ENCODE measurements at regions not wholly inside any gene's neighbourhood (a gene's known extent, or its start where the extent isn't known, plus 50 kb on each side); places are given as distances from the start of the nearest gene placed in this dataset.

- no peak overlapping the region for H3K4me3 ChIP-seq (ENCODE audit: insufficient read depth, low read length)
- H3K9me3 ChIP-seq (ENCODE audit: low read depth, low read length) = no peaks in the 10 kb centered on the region
- DNase-seq (ENCODE audit: insufficient read length, low spot score, missing footprints) = no peak
- H3K27me3 ChIP-seq (ENCODE audit: insufficient read depth, low read length) = no peaks in the 10 kb centered on the region
- H3K27ac ChIP-seq (ENCODE audit: low read depth, low read length) = no peak overlapping the region
- H3K36me3 ChIP-seq (ENCODE audit: insufficient read depth, low read length) = no peaks in the 10 kb centered on the region
- H3K79me2 ChIP-seq (ENCODE audit: insufficient read depth, low read length) = peaks cover 1% of the 10 kb centered on the region
- H3K4me2 ChIP-seq (ENCODE audit: insufficient read depth, low read length) = no peak overlapping the region
- H4K20me1 ChIP-seq (ENCODE audit: insufficient read depth, low read length) = peaks cover 13% of the 10 kb centered on the region
- TF ChIP-seq CTCF (IDR thresholded peaks at IDR 0.05; ENCODE audit: extremely low read depth, low read depth, low read length) = no peak
- H3K4me1 ChIP-seq (ENCODE audit: insufficient read depth, low read length) = no peaks in the 10 kb centered on the region
- H2AFZ ChIP-seq (ENCODE audit: low read length) = no peak overlapping the region
Observed at GRCh38 chr10:45553155-45553554, 119.4 kb downstream of the ZFAND4 start.

GRCh38 chr10:45552476-45552875 lies 120.1 kb downstream of the ZFAND4 start:
- no peaks in the 10 kb centered on the region for H3K27me3 ChIP-seq (ENCODE audit: insufficient read depth, low read length)
- no peak overlapping the region for H3K4me3 ChIP-seq (ENCODE audit: insufficient read depth, low read length)
- H3K79me2 ChIP-seq (ENCODE audit: insufficient read depth, low read length) = no peaks in the 10 kb centered on the region
- no peaks in the 10 kb centered on the region for H3K4me1 ChIP-seq (ENCODE audit: insufficient read depth, low read length)
- peaks cover 11% of the 10 kb centered on the region for H4K20me1 ChIP-seq (ENCODE audit: insufficient read depth, low read length)
- no peaks in the 10 kb centered on the region for H3K36me3 ChIP-seq (ENCODE audit: insufficient read depth, low read length)
- no peak for DNase-seq (ENCODE audit: insufficient read length, low spot score, missing footprints)
- no peak overlapping the region for H2AFZ ChIP-seq (ENCODE audit: low read length)
- no peaks in the 10 kb centered on the region for H3K9me3 ChIP-seq (ENCODE audit: low read depth, low read length)
- no peak overlapping the region for H3K4me2 ChIP-seq (ENCODE audit: insufficient read depth, low read length)
- no peak overlapping the region for H3K27ac ChIP-seq (ENCODE audit: low read depth, low read length)
- TF ChIP-seq CTCF (IDR thresholded peaks at IDR 0.05; ENCODE audit: extremely low read depth, low read depth, low read length) = no peak

- Histone ChIP-seq H3K4me3 (ENCODE audit: insufficient read depth, low read length) (no peak overlapping the region), H3K79me2 (ENCODE audit: insufficient read depth, low read length) (no peaks in the 10 kb centered on the region), H3K27me3 (ENCODE audit: insufficient read depth, low read length) (no peaks in the 10 kb centered on the region), H3K4me2 (ENCODE audit: insufficient read depth, low read length) (no peak overlapping the region), H2AFZ (ENCODE audit: low read length) (no peak overlapping the region), H4K20me1 (ENCODE audit: insufficient read depth, low read length) (peaks cover 8% of the 10 kb centered on the region), H3K9me3 (ENCODE audit: low read depth, low read length) (no peaks in the 10 kb centered on the region), H3K36me3 (ENCODE audit: insufficient read depth, low read length) (no peaks in the 10 kb centered on the region), H3K4me1 (ENCODE audit: insufficient read depth, low read length) (no peaks in the 10 kb centered on the region), H3K27ac (ENCODE audit: low read depth, low read length) (no peak overlapping the region)
- peak; percentile 31 for DNase-seq (ENCODE audit: insufficient read length, low spot score, missing footprints)
- TF ChIP-seq CTCF (IDR thresholded peaks at IDR 0.05; ENCODE audit: extremely low read depth, low read depth, low read length) = no peak
Observed at GRCh38 chr10:45550903-45551786, 121.4 kb downstream of the ZFAND4 start.

- no peak overlapping the region for H3K27ac ChIP-seq (ENCODE audit: low read depth, low read length)
- no peaks in the 10 kb centered on the region for H3K27me3 ChIP-seq (ENCODE audit: insufficient read depth, low read length)
- H3K9me3 ChIP-seq (ENCODE audit: low read depth, low read length) = no peaks in the 10 kb centered on the region
- H3K4me3 ChIP-seq (ENCODE audit: insufficient read depth, low read length) = no peak overlapping the region
- no peak for TF ChIP-seq CTCF (IDR thresholded peaks at IDR 0.05; ENCODE audit: extremely low read depth, low read depth, low read length)
- DNase-seq (ENCODE audit: insufficient read length, low spot score, missing footprints) = no peak
- H3K4me2 ChIP-seq (ENCODE audit: insufficient read depth, low read length) = no peak overlapping the region
- H3K36me3 ChIP-seq (ENCODE audit: insufficient read depth, low read length) = no peaks in the 10 kb centered on the region
- H4K20me1 ChIP-seq (ENCODE audit: insufficient read depth, low read length) = peaks cover 5% of the 10 kb centered on the region
- no peaks in the 10 kb centered on the region for H3K4me1 ChIP-seq (ENCODE audit: insufficient read depth, low read length)
- no peaks in the 10 kb centered on the region for H3K79me2 ChIP-seq (ENCODE audit: insufficient read depth, low read length)
- H2AFZ ChIP-seq (ENCODE audit: low read length) = no peak overlapping the region
Observed at GRCh38 chr10:45548068-45548467, 124.5 kb downstream of the ZFAND4 start.

All from osteoblast (primary cell).